HG03354 (cell line): ENCODE measurements at regions not wholly inside any gene's neighbourhood (a gene's known extent, or its start where the extent isn't known, plus 50 kb on each side); places are given as distances from the start of the nearest gene placed in this dataset.

Source experiments
- ATAC-seq: cut with Tn5 transposase; IDR thresholded peaks from one replicate; pipeline ENCODE4 v1.9.1; 2021; ENCODE audit warnings: mild to moderate bottlenecking; ENCODE audit not compliant: unreplicated experiment, poor library complexity, severe bottlenecking

GRCh38 chr3:186487819-186488218 is 56.4 kb downstream of the CRYGS start:
- no peak for ATAC-seq

DNA sequence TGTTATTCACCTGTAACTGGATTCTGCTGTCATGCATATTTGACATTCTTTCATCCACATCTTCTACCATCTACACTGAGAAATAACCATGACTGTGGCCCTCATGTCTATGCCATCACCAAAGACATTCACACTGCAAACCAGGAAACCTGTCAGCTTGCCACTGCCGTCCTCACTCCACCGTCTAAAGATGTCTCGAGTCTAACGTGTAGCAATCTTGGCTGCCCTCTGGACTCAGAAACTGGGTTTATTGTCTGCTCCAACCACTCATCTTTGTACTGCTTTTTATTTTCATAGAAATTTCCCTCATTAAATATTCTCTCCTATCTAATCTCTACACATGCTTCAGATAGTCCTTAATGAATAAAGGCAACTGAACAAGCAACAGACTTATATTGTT is 57.1 kb downstream of the CRYGS start:
- no peak for ATAC-seq

DNA sequence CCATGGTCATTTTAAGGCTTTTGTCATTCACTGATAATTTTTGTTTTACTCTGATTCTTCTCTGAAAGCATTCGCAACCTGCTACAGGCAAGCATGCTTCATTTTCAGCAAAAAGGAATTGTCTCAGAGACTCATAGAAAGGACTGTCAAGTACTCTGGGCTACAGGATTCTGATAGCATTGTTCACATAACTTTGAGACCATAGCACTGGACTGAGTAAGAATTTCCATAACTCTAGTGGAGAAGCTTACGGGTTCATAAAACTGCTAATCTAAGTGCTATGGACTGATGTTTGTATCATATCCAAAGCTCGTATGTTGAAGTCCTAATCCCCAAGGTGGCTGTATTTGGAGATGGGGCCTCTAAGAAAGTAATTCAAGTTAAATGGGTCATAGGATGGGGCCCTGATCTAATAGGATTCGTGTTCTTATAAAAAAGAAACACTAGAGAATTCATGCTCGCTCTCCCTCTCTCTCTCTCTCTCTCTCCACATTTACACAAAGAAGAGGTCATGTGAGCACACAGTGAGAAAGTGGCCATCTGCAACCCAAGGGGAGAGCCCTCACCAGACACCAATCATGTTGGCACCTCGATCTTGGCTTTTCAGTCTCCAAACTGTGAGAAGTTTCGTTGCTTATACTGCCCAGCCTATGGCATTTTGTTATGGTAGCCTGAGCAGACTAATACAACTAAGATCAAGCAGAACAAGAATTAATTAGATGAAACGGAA is 60.4 kb downstream of the CRYGS start:
- no peak for ATAC-seq

- no peak for ATAC-seq
Observed at GRCh38 chr3:186481526-186481925, 62.7 kb downstream of the CRYGS start.

DNA sequence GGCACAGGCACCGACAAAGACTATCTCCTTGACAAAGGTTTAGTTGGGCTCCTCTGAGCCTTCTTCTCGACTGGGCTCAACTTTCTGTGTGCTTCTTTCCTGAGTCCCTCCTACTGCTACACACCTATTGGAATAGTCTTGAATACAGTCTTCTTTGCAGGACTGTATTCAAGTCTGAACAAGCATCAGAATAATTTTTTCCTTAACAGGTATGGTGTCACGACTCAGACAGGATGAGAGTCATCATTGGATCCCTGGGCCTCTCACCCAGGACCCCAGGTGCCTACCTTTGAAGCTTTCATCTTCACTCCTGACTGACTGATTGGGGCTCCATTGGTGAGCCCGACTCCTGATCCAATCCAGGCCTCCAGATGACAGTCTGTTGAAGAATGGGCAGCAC is 66.3 kb downstream of the CRYGS start:
- ATAC-seq, result no peak

DNA sequence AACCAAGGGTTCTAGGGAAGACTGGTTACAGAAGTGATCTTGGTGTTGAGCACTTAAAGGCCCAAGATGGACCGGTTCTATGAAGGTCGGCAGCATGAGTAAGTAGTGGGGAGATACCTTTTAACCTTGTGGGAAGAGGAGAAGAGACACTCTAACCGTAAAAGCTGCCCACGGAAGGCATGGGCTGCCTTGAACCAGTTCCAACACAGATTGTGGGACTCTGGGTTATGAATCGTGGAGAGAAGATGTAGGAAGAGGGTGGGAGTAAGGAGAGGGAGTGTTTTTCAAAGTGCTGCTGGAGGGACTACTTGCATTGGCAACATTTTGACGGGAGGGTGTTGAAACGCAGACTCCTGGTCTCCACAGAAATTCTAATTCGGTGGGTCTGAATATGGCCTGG is 67.1 kb downstream of the CRYGS start:
- ATAC-seq, result no peak

DNA sequence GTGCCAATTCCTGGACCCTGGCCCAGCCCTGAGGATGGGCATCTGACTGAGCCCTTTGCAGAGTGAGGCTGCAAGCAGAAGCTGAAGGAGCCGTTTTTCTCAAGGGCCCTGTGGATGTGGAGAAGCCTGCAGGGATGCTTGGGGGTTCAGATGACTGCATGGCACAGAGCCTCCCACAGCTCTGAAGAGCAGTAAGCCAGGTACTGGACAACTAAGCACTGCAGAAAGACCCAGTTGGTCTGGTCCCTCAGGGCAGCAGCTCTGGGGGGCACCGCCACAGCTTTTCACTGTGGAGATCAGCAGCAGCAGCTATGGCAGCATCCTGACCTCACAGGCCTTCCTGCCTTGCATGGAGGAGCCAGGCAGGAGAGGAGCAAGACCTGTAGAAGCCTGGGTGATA is 67.6 kb downstream of the CRYGS start:
- ATAC-seq, result no peak

DNA sequence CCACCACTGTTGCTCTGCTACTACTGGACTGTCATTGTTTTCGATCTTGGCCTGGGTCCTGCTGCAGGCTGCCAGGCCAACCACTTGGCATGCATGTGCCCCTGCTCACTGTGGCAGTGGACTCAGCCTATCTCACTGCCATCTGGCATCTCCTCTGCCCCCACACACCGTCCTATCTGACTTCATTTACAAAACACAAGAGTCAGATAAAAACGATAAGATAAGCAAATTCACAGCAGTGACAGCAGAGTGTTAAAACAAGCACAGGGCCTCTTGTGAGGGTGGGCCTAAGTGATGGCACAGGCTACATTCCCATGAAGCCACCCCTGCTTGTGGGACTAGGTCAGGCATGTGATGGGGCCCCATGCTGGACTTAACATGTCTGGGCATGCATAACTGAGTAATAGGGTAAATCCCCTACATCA is 68.1 kb downstream of the CRYGS start:
- no peak for ATAC-seq

DNA sequence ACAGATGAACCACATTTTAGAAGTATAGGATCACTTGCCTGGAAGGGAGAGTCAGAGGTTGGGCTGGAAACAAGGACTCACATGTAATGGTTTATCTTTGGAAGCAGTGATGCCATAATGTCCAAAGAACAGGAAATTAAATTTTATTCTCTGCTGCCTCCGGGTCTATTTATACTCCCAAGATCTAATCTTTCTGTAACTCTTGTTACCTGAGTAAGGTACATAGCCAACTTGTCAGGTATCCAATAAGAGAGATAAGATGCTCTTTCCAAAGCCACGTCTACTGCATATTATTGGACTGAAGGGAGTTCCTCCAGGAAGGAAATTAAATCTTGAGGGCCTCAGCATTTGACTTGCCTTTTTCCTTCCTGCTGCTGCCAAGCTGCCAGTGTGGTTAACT is 71.0 kb downstream of the CRYGS start:
- ATAC-seq, result no peak

DNA sequence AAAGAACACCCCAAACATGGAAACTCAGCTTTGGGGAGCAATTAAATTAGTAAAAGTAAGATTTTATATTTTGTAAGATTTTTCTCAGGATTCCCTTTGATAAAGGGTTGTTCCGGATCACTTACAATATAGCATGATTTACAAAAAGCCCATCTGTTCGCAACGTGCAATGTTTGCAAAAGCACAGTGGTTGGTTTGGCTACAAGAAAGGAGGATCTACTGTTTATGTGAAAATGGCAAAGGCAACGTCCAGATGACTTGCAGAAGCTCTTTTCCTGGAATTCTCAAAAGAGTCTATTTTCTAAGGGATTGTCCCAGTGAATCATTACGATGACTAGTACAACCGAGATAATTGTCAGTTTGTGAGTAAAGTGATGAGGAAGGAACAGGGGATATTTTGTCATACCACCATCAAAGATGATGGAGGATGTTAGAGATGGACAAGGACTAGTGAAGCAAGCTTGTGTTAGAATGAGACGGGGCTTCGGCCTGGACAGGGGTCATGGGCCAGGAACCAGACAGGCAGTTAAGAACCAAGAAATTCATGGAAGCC is 71.6 kb downstream of the CRYGS start:
- no peak for ATAC-seq

- ATAC-seq, result no peak
Observed at GRCh38 chr3:186471771-186472170, 72.4 kb downstream of the CRYGS start.

GRCh38 chr3:186469525-186469924 is 74.7 kb downstream of the CRYGS start:
- no peak for ATAC-seq

- no peak for ATAC-seq
Observed at GRCh38 chr3:186467969-186468368, 76.2 kb downstream of the CRYGS start.

DNA sequence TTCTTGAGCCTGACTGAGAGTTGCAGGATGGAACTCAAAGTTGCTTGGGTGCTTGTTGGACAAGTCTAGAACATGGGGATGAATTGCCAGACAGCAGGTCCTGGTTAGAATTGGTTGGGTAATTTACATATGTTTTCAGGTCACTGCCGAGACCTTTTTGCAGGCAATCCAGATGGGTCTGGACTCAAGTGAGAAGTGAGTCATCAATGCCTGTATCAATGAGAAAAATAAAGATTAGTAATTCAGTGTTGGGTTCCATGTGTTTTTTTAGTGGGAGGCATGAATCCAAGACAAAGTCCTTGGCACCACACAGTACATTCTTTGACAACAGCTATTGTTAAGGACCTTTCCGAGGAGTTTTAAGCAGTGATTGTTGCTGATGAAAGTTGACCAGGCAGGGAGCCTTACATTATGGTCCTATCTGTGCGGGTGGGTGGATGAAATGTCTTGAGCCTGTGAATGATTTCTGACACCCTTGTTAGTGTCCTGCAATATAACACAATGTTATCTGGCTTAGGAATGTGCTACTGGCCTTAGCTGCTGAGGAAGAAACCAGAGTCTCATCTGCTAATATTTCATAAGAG is 77.7 kb downstream of the CRYGS start:
- ATAC-seq, result no peak

DNA sequence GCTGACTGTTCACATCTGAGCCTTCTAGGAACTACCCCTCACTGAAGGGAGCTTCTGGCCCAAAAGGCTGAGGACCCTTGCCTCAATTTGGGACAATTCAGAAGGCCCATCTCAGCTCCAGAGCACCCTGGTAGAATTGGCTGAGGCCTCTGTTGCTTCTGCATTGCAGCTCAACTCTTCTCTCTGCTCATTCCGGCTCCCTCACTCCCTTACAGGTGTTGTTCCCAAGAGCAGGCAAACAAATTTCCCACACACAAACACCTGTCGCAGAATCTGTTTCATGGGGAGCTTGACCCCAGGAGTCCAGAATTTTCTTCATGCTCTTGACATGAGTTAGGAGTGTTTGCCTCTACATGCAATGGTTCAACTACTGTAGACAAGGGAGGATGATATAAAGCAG is 78.7 kb downstream of the CRYGS start:
- no peak for ATAC-seq

- no peak for ATAC-seq
Observed at GRCh38 chr3:186464424-186465093, 79.6 kb downstream of the CRYGS start.

- ATAC-seq, result no peak
Observed at GRCh38 chr3:186461141-186461540, 83.0 kb downstream of the CRYGS start.

- no peak for ATAC-seq
Observed at GRCh38 chr3:186459108-186459467, 85.1 kb downstream of the CRYGS start.

DNA sequence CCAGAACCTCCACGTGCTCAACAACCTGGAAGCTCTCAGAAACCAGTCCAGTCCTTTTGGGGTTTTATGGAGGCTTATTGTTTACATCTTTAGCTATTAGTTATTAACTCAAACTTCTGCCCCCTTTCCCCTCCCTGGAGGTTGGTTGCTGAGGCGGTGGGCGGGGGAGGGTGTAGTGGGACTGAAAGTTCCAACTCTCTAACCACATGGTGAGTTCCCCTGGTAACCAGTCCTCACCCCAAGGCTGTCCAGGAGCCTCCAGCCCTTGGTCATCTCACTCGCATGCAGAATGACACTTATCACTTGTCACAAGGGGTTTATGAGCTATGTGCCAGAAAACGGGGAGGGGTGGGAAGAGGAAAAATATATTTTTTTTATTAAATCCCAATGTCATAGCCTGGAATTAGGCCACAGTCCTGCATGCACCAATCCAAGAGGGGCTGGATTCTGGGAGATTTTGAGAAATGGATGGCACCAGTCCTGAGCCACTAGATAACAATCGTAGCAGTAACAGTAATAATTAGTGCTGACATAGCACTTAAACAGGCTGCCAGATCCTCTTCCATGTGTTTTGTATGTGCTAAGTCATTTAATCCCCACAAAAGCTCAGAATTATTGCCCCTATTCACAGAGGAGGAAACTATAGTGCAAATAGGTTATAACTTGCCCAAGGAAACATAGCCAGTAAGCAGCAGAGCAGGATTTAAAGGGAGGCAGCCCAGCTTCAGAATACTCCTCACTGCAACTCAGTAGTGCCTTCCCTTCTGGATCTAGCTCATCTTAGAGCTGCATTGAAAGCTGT is 85.7 kb downstream of the CRYGS start:
- ATAC-seq, result no peak

GRCh38 chr3:186457236-186457635 is 86.9 kb downstream of the CRYGS start:
- ATAC-seq, result no peak
